ENCODE measurements at regions not wholly inside any gene's neighbourhood (a gene's known extent, or its start where the extent isn't known, plus 50 kb on each side); places are given as distances from the start of the nearest gene placed in this dataset.

GRCh38 chr7:41832941-41833340, 130.1 kb upstream of the INHBA start:
- H3K79me2 ChIP-seq (ENCODE audit: insufficient read depth, low read length): no peaks in the 10 kb centered on the region
- TF ChIP-seq ZNF646 (CRISPR knock-in tag; IDR thresholded peaks at IDR 0.05): no peak
- TF ChIP-seq SNAI1 (CRISPR knock-in tag; IDR thresholded peaks at IDR 0.05; ENCODE audit: borderline replicate concordance): no peak
- TF ChIP-seq, protein P1, sequence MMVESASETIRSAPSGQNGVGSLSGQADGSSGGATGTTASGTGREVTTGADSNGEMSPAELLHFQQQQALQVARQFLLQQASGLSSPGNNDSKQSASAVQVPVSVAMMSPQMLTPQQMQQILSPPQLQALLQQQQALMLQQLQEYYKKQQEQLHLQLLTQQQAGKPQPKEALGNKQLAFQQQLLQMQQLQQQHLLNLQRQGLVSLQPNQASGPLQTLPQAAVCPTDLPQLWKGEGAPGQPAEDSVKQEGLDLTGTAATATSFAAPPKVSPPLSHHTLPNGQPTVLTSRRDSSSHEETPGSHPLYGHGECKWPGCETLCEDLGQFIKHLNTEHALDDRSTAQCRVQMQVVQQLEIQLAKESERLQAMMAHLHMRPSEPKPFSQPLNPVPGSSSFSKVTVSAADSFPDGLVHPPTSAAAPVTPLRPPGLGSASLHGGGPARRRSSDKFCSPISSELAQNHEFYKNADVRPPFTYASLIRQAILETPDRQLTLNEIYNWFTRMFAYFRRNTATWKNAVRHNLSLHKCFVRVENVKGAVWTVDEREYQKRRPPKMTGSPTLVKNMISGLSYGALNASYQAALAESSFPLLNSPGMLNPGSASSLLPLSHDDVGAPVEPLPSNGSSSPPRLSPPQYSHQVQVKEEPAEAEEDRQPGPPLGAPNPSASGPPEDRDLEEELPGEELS (CRISPR knock-in tag; IDR thresholded peaks at IDR 0.05): no peak
- TF ChIP-seq ZNF446 (CRISPR knock-in tag; IDR thresholded peaks at IDR 0.05): no peak
- no peak for TF ChIP-seq TBL1XR1 (IDR thresholded peaks at IDR 0.05; ENCODE audit: borderline replicate concordance, low read length, partially characterized antibody)
- no peak for TF ChIP-seq ETV5 (CRISPR knock-in tag; IDR thresholded peaks at IDR 0.05; ENCODE audit: borderline replicate concordance)
- no peak for TF ChIP-seq GPN1 (CRISPR knock-in tag; IDR thresholded peaks at IDR 0.05; ENCODE audit: borderline replicate concordance)
- no peak for TF ChIP-seq LRRFIP1 (CRISPR knock-in tag; conservative IDR thresholded peaks at IDR 0.05)
- no peak for ATAC-seq
- no peak overlapping the region for H3K9ac ChIP-seq (ENCODE audit: insufficient read depth, low read depth, low read length)
- no peak overlapping the region for H2AFZ ChIP-seq (ENCODE audit: low read length)
- H3K9me3 ChIP-seq (ENCODE audit: low read length): peaks cover 30% of the 10 kb centered on the region
- H3K36me3 ChIP-seq (replicated peaks in 1 of 2; ENCODE audit: control insufficient read depth in 1 of 2, insufficient read depth in 2 of 2, low read length in 2 of 2): no peaks in the 10 kb centered on the region
- no peaks in the 10 kb centered on the region for H3K27me3 ChIP-seq (ENCODE audit: control insufficient read depth in 1 of 2, insufficient read depth in 2 of 2, low read length in 2 of 2)
- no TSS peak for BruUV-seq (replicated peaks)
- no peaks in the 10 kb centered on the region for H3K4me1 ChIP-seq (ENCODE audit: insufficient read depth, low read length)
- DNase-seq (ENCODE audit: low spot score): no peak
- H4K20me1 ChIP-seq (ENCODE audit: insufficient read depth, low read length): no peaks in the 10 kb centered on the region
- POLR2A ChIA-PET: no interaction called here
- H3K27ac ChIP-seq (ENCODE audit: extremely low read length, insufficient read depth, low read length): no peak overlapping the region
- in situ Hi-C loops (cut with HindIII; ENCODE audit: extremely low pct_ligation_motif_present, low pct_unique_long_range_greater_than_20kb) (no loop called here), intact Hi-C loops (cut with micrococcal nuclease; ENCODE audit: unreplicated experiment) (no loop called here)
- H3K4me2 ChIP-seq (ENCODE audit: low read depth, low read length): no peak overlapping the region
- no peak for FAIRE-seq
- CTCF ChIA-PET (ENCODE audit: low intra/inter-chr PET ratio, low total read pairs): no interaction called here
- no peak overlapping the region for H3K4me3 ChIP-seq (replicated peaks in 1 of 3; ENCODE audit: insufficient read depth in 1 of 3, low read depth in 2 of 3, low read length in 3 of 3)
- WGBS (ENCODE audit: low lambda C conversion rate): 4% methylated on average over 4 of the region's 4 CpGs

Data from HepG2 (cell line).